K562 (cell line): ENCODE measurements at regions not wholly inside any gene's neighbourhood (a gene's known extent, or its start where the extent isn't known, plus 50 kb on each side); places are given as distances from the start of the nearest gene placed in this dataset.

ENCODE experiments used
- ATAC-seq: fragments of 200-7000 bp; cut with Tn5 transposase; 3 replicates; pipeline ENCODE4 v1.9.1; 2020; ENCODE audit warnings: moderate library complexity
- BruUV-seq: library from RNA; stranded (reverse); fragments of 400-500 nt; replicated peaks from 2 replicates; lab custom pipeline; 2021; lab: Mats Ljungman, UMichigan
- CTCF ChIA-PET: fragments of 300-600 bp; formaldehyde crosslinking; extraction: SDS; loops from one replicate; lab custom pipeline; 2021; ENCODE audit warnings: low intra/inter-chr PET ratio; lab: Yijun Ruan, JAX
- POLR2A ChIA-PET: fragments of 300-600, 350-650 bp; sonication (Branson Sonifier 250); formaldehyde crosslinking; extraction: SDS; loops from one replicate; lab custom pipeline; 2021; ENCODE audit warnings: antibody characterized with exemption, inconsistent platforms; lab: Yijun Ruan, JAX
- DNase-seq, 4 experiments: peaks; one replicate each; pipeline versions ENCODE4 v3.0.0 to v3.0.0-alpha.2; 2011 to 2018; ENCODE audit warnings: low spot score in 3 of 4, mixed read lengths in 3 of 4; ENCODE audit errors: extremely low read depth in 1 of 4
- FAIRE-seq: peaks from 2 replicates; lab custom pipeline; 2011; peaks lifted over from hg19 to GRCh38; lab: Jason Lieb, UNC
- H2AFZ ChIP-seq: 2 replicates; pipeline ENCODE4 v1.6.0; 2011; ENCODE audit warnings: low read depth, low read length, control low read depth, inconsistent platforms
- H3K27ac ChIP-seq: fragments of 200-600 bp; 3 replicates; pipeline ENCODE4 v1.8.0; 2011; ENCODE audit warnings: low read depth, mild to moderate bottlenecking, control low read depth, inconsistent platforms, low read length, moderate library complexity, mixed read lengths; ENCODE audit errors: extremely low read depth
- H3K27me3 ChIP-seq, 2 experiments: fragments of 300-600 bp in 1 of 2; 2 replicates in 1 of 2; 3 replicates in 1 of 2; pipeline versions ENCODE4 v1.6.0 to v1.8.0; 2011; ENCODE audit warnings: inconsistent platforms in 2 of 2, low read length in 2 of 2, mild to moderate bottlenecking in 1 of 2, mixed read lengths in 1 of 2, moderate library complexity in 1 of 2; ENCODE audit not compliant: control insufficient read depth in 2 of 2, insufficient read depth in 2 of 2
- H3K36me3 ChIP-seq: fragments of 300-600 bp; 3 replicates; pipeline ENCODE4 v1.8.0; 2011; ENCODE audit warnings: mild to moderate bottlenecking, low read length, inconsistent platforms; ENCODE audit not compliant: control insufficient read depth, insufficient read depth
- H3K4me1 ChIP-seq, 2 experiments: fragments of 200-600 bp in 1 of 2; replicated peaks in 1 of 2; 2 replicates in 1 of 2; 3 replicates in 1 of 2; pipeline versions ENCODE4 v1.5.1 to v1.8.0; 2011; ENCODE audit warnings: inconsistent platforms in 2 of 2, low read length in 2 of 2, mild to moderate bottlenecking in 1 of 2, mixed read lengths in 1 of 2, moderate library complexity in 1 of 2; ENCODE audit not compliant: control insufficient read depth in 2 of 2, insufficient read depth in 2 of 2
- H3K4me2 ChIP-seq: 2 replicates; pipeline ENCODE4 v1.6.1; 2011; ENCODE audit warnings: low read length, control low read depth, inconsistent platforms, mixed read lengths; ENCODE audit not compliant: insufficient read depth
- H3K4me3 ChIP-seq: fragments of 200-600 bp; sonication (generic), shearing (Covaris generic); 2 replicates; pipeline ENCODE4 v1.5.1; 2016; ENCODE audit warnings: control low read depth, inconsistent platforms
- H3K79me2 ChIP-seq: fragments of 200-600 bp; 3 replicates; pipeline ENCODE4 v1.8.0; 2011; ENCODE audit warnings: low read length, inconsistent platforms; ENCODE audit not compliant: control insufficient read depth, insufficient read depth
- H3K9ac ChIP-seq, 2 experiments: 2 replicates each; pipeline versions ENCODE4 v1.6.0 to v1.6.1; 2011; ENCODE audit warnings: low read depth in 2 of 2, low read length in 2 of 2, control low read depth in 1 of 2, inconsistent platforms in 1 of 2, mild to moderate bottlenecking in 1 of 2, mixed read lengths in 1 of 2; ENCODE audit not compliant: insufficient read depth in 1 of 2
- H3K9me1 ChIP-seq: one replicate; pipeline ENCODE4 v1.6.0; 2011; ENCODE audit warnings: inconsistent platforms, mild to moderate bottlenecking, low read length, moderate library complexity; ENCODE audit not compliant: control insufficient read depth, insufficient read depth
- H3K9me3 ChIP-seq: replicated peaks from 2 replicates; pipeline ENCODE4 v1.5.1; 2011; ENCODE audit warnings: low read depth, low read length, inconsistent platforms; ENCODE audit not compliant: control insufficient read depth, insufficient read depth
- H4K20me1 ChIP-seq: replicated peaks from 2 replicates; pipeline ENCODE4 v1.6.1; 2011; ENCODE audit warnings: low read length, inconsistent platforms, mixed read lengths; ENCODE audit not compliant: control insufficient read depth, insufficient read depth
- ESRRB ChIP-seq: fragments of 250-450 bp; sonication (Bioruptor Pico); IDR thresholded peaks from 2 replicates; pipeline ENCODE4 v1.5.0; 2020; ENCODE audit warnings: mild to moderate bottlenecking, moderate library complexity, borderline replicate concordance
- JUN ChIP-seq, 2 experiments: sonication (generic) in 1 of 2; formaldehyde crosslinking in 1 of 2; IDR thresholded peaks; 2 replicates each; pipeline versions ENCODE4 v1.6.1 to v1.8.0; 2012 to 2022; ENCODE audit warnings: borderline replicate concordance in 2 of 2, mild to moderate bottlenecking in 2 of 2, improper control_type of control experiment in 1 of 2, low read depth in 1 of 2, low read length in 1 of 2, missing genetic modification reagents in 1 of 2
- KLF16 ChIP-seq: IDR thresholded peaks from 2 replicates; pipeline ENCODE4 v1.6.1; 2016; ENCODE audit warnings: antibody characterized with exemption
- MTA3 ChIP-seq: fragments of 450-650 bp; formaldehyde crosslinking; IDR thresholded peaks from 2 replicates; pipeline ENCODE4 v1.6.1; 2017; ENCODE audit warnings: mild to moderate bottlenecking, borderline replicate concordance
- MYC ChIP-seq, 2 experiments: fragments of 250-450 bp in 1 of 2; sonication (Bioruptor Pico) in 1 of 2; IDR thresholded peaks; 2 replicates each; pipeline versions ENCODE4 v1.5.1 to v1.6.1; 2012 to 2021; ENCODE audit warnings: low read depth in 2 of 2, borderline replicate concordance in 1 of 2, improper control_type of control experiment in 1 of 2, low read length in 1 of 2, mild to moderate bottlenecking in 1 of 2, moderate library complexity in 1 of 2
- NCOR1 ChIP-seq: fragments of 450-650 bp; IDR thresholded peaks from 2 replicates; pipeline ENCODE4 v1.6.1; 2016; ENCODE audit warnings: mild to moderate bottlenecking, moderate library complexity
- NR1H2 ChIP-seq: sonication (generic); formaldehyde crosslinking; IDR thresholded peaks from 2 replicates; pipeline ENCODE4 v1.4.0; 2020; ENCODE audit warnings: mild to moderate bottlenecking, missing genetic modification reagents
- RB1 ChIP-seq: fragments of 450-650 bp; IDR thresholded peaks from 2 replicates; pipeline ENCODE4 v1.6.1; 2017; ENCODE audit warnings: low read depth, mild to moderate bottlenecking
- TCFL5 ChIP-seq: fragments of 250-450 bp; sonication (Bioruptor Pico); conservative IDR thresholded peaks from 2 replicates; pipeline ENCODE4 v1.6.1; 2021; ENCODE audit warnings: mild to moderate bottlenecking, moderate library complexity, matching md5 sums
- TEAD4 ChIP-seq, 2 experiments: sonication (generic) in 1 of 2; formaldehyde crosslinking in 1 of 2; IDR thresholded peaks; 2 replicates each; pipeline versions ENCODE4 v1.6.1 to v1.8.0; 2012 to 2022; ENCODE audit warnings: borderline replicate concordance in 1 of 2, inconsistent platforms in 1 of 2, low read length in 1 of 2, mild to moderate bottlenecking in 1 of 2, missing genetic modification reagents in 1 of 2
- ZNF347 ChIP-seq: fragments of 450-650 bp; formaldehyde crosslinking; IDR thresholded peaks from 2 replicates; pipeline ENCODE4 v1.4.0; 2020; ENCODE audit warnings: low read depth, mild to moderate bottlenecking, moderate library complexity
- ZNF785 ChIP-seq: fragments of 250-450 bp; sonication (Bioruptor Pico); IDR thresholded peaks from 2 replicates; pipeline ENCODE4 v1.4.0; 2020; ENCODE audit warnings: mild to moderate bottlenecking
- WGBS: fragments of 100-300 bp; shearing (Covaris generic); methylation state at CpG from one replicate; pipeline ENCODE4 v1.1.6; 2016; ENCODE audit warnings: low coverage, mixed read lengths; ENCODE audit not compliant: insufficient coverage; ENCODE audit errors: missing lambda C conversion rate; 5-methylcytosine and 5-hydroxymethylcytosine counted together
- in situ Hi-C: fragments of 300-500 bp; cut with MboI; formaldehyde crosslinking; loops from 4 replicates; pipeline ENCODE4 v1.15.0; 2018; ENCODE audit warnings: inconsistent platforms, mixed read lengths
- intact Hi-C: fragments of 100-400 bp; cut with micrococcal nuclease; formaldehyde crosslinking; loops from 2 replicates; pipeline ENCODE4 v1.14.2; 2022
- TF ChIP-seq, protein P1 (sequence below): fragments of 450-650 bp; IDR thresholded peaks from 2 replicates; pipeline ENCODE4 v1.7.1; 2018; ENCODE audit warnings: mild to moderate bottlenecking, low read depth; ENCODE audit not compliant: partially characterized antibody
- TF ChIP-seq, protein P2 (sequence below): fragments of 150-350 bp; IDR thresholded peaks from 2 replicates; pipeline ENCODE4 v1.6.1; 2014; ENCODE audit warnings: low read depth, mild to moderate bottlenecking, low read length, borderline replicate concordance

DNA sequence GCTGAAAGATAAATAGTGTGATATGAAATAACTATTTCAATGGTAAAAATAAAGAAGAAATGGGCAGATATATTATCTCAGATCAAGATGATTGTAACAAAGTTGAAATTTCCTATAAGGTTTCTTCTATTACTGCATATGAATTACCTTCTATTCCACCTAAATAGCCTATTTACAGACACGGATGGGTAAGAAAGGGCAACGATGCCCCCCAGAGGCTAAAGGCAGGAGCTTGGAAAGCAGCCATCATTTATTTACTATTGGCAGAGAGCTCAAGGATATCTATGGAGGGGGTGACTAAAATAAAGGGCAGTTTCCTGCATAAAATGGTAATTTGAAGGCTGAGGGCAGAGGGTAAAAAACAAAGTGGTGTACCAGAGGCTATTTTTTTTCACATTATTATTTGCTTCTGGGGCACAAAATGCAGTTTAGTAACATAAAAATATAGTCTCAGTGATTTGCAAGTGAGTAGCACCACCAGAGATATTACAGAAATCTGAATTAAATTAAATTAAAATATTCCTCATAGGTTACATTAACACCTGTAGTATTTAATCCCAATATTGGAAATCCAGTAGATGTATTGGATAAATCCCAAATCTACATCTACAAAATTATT, 123.1 kb downstream of the BTC start:
- Histone ChIP-seq H3K9me3 (no peaks in the 10 kb centered on the region), H3K4me1 (no peaks in the 10 kb centered on the region), H3K4me2 (no peak overlapping the region), H3K9me1 (no peaks in the 10 kb centered on the region), H3K9ac (no peak overlapping the region), H3K36me3 (no peaks in the 10 kb centered on the region), H3K27me3 (no peaks in the 10 kb centered on the region), H3K4me3 (no peak overlapping the region), H3K27ac (no peak overlapping the region), H4K20me1 (no peaks in the 10 kb centered on the region), H2AFZ (peak overlapping the region; percentile 6; the same call in 1 of the 2 replicates), H3K79me2 (no peaks in the 10 kb centered on the region)
- DNase-seq (peak; percentile 10 to 74 (median 37)), ATAC-seq (peak; percentile 87), FAIRE-seq (peak; percentile 84)
- ChIA-PET CTCF (interaction anchor here (0.6 to 1.9 kb wide), 6 partner anchors 135 to 1002 kb away, joined by 3 to 10 read pairs (median 3); no protein-coding TSS in a partner anchor), POLR2A (interaction anchor here (0.7 to 1.1 kb wide), 4 partner anchors 286 to 354 kb away, joined by 3 to 7 read pairs (median 3); no protein-coding TSS in a partner anchor)
- BruUV-seq: no TSS peak
- intact Hi-C loops (loop anchor here (1.0 to 2.0 kb wide), 6 partner anchors 48 to 482 kb away; no protein-coding TSS in a partner anchor), in situ Hi-C loops (loop anchor here (5.0 to 25.0 kb wide), 3 partner anchors 294 to 959 kb away; no protein-coding TSS in a partner anchor)
- 5% methylated on average over 2 of the region's 2 CpGs for WGBS
- no peak for TF ChIP-seq RB1
- TF ChIP-seq MTA3: no peak
- no peak for TF ChIP-seq MYC (IDR thresholded peaks at IDR 0.05; ENCODE audit: low read depth, low read length)
- TF ChIP-seq MYC (CRISPR knock-in tag; IDR thresholded peaks at IDR 0.05; ENCODE audit: borderline replicate concordance, low read depth): no peak
- TF ChIP-seq NCOR1: no peak
- peak; percentile 24; the same call in 1 of the 2 replicates for TF ChIP-seq KLF16
- no peak for TF ChIP-seq ESRRB (CRISPR knock-in tag)
- TF ChIP-seq, protein P1, sequence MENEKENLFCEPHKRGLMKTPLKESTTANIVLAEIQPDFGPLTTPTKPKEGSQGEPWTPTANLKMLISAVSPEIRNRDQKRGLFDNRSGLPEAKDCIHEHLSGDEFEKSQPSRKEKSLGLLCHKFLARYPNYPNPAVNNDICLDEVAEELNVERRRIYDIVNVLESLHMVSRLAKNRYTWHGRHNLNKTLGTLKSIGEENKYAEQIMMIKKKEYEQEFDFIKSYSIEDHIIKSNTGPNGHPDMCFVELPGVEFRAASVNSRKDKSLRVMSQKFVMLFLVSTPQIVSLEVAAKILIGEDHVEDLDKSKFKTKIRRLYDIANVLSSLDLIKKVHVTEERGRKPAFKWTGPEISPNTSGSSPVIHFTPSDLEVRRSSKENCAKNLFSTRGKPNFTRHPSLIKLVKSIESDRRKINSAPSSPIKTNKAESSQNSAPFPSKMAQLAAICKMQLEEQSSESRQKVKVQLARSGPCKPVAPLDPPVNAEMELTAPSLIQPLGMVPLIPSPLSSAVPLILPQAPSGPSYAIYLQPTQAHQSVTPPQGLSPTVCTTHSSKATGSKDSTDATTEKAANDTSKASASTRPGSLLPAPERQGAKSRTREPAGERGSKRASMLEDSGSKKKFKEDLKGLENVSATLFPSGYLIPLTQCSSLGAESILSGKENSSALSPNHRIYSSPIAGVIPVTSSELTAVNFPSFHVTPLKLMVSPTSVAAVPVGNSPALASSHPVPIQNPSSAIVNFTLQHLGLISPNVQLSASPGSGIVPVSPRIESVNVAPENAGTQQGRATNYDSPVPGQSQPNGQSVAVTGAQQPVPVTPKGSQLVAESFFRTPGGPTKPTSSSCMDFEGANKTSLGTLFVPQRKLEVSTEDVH: no peak
- TF ChIP-seq, protein P2, sequence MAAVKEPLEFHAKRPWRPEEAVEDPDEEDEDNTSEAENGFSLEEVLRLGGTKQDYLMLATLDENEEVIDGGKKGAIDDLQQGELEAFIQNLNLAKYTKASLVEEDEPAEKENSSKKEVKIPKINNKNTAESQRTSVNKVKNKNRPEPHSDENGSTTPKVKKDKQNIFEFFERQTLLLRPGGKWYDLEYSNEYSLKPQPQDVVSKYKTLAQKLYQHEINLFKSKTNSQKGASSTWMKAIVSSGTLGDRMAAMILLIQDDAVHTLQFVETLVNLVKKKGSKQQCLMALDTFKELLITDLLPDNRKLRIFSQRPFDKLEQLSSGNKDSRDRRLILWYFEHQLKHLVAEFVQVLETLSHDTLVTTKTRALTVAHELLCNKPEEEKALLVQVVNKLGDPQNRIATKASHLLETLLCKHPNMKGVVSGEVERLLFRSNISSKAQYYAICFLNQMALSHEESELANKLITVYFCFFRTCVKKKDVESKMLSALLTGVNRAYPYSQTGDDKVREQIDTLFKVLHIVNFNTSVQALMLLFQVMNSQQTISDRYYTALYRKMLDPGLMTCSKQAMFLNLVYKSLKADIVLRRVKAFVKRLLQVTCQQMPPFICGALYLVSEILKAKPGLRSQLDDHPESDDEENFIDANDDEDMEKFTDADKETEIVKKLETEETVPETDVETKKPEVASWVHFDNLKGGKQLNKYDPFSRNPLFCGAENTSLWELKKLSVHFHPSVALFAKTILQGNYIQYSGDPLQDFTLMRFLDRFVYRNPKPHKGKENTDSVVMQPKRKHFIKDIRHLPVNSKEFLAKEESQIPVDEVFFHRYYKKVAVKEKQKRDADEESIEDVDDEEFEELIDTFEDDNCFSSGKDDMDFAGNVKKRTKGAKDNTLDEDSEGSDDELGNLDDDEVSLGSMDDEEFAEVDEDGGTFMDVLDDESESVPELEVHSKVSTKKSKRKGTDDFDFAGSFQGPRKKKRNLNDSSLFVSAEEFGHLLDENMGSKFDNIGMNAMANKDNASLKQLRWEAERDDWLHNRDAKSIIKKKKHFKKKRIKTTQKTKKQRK: no peak
- no peak for TF ChIP-seq ZNF785 (CRISPR knock-in tag)
- no peak for TF ChIP-seq NR1H2
- TF ChIP-seq TEAD4 (IDR thresholded peaks at IDR 0.05; ENCODE audit: low read length): no peak
- TF ChIP-seq TEAD4 (CRISPR knock-in tag; IDR thresholded peaks at IDR 0.05; ENCODE audit: borderline replicate concordance): no peak
- TF ChIP-seq TCFL5: no peak
- no peak for TF ChIP-seq ZNF347
- no peak for TF ChIP-seq JUN (IDR thresholded peaks at IDR 0.05; ENCODE audit: borderline replicate concordance, low read depth, low read length)
- TF ChIP-seq JUN (CRISPR knock-in tag; IDR thresholded peaks at IDR 0.05; ENCODE audit: borderline replicate concordance): no peak
